Heart right ventricle (tissue), 16 donors: ENCODE measurements at regions not wholly inside any gene's neighbourhood (a gene's known extent, or its start where the extent isn't known, plus 50 kb on each side); places are given as distances from the start of the nearest gene placed in this dataset.

ENCODE experiments used
- ATAC-seq, 8 donors: fragments of 200-7000 bp; cut with Tn5 transposase; one replicate each; pipeline ENCODE4 v1.9.1; 2020; ENCODE audit warnings: mild to moderate bottlenecking in 8 of 8, moderate library complexity in 8 of 8, moderate number of reproducible peaks in 1 of 8
- DNase-seq, 2 donors: peaks; one replicate each; pipeline ENCODE4 v3.0.0-alpha.2; 2020
- H3K27ac ChIP-seq, 10 donors: fragments of 200-600 bp; sonication (generic) in 2 of 10; one replicate each; pipeline versions ENCODE4 v1.5.0 to v1.8.0; 2020 to 2022; ENCODE audit warnings: mild to moderate bottlenecking in 3 of 10
- H3K27me3 ChIP-seq, 7 donors: fragments of 200-600 bp; one replicate each; pipeline ENCODE4 v1.8.0; 2021 to 2022; ENCODE audit warnings: mild to moderate bottlenecking in 2 of 7
- H3K36me3 ChIP-seq, 9 donors: fragments of 200-600 bp; sonication (generic) in 1 of 9; one replicate each; pipeline versions ENCODE4 v1.5.0 to v1.8.0; 2020 to 2022; ENCODE audit warnings: mild to moderate bottlenecking in 2 of 9
- H3K4me1 ChIP-seq, 9 donors: fragments of 200-600 bp; sonication (generic) in 1 of 9; one replicate each; pipeline versions ENCODE4 v1.5.0 to v1.8.0; 2020 to 2022; ENCODE audit warnings: mild to moderate bottlenecking in 4 of 9
- H3K4me3 ChIP-seq, 10 donors: fragments of 200-600 bp; sonication (generic) in 2 of 10; one replicate each; pipeline versions ENCODE4 v1.5.0 to v1.8.0; 2020 to 2022; ENCODE audit warnings: mild to moderate bottlenecking in 7 of 10, moderate library complexity in 2 of 10
- H3K9me3 ChIP-seq, 11 donors: fragments of 200-600 bp in 10 of 11; sonication (generic) in 2 of 11; one replicate each; pipeline versions ENCODE4 v1.5.0 to v1.8.0; 2013 to 2022; ENCODE audit warnings: mild to moderate bottlenecking in 2 of 11, control low read depth in 1 of 11, moderate library complexity in 1 of 11
- WGBS, 2 donors: extraction: QIAGEN DNeasy Blood & Tissue Kit; methylation state at CpG; one replicate each; pipeline ENCODE4 v1.1.7; 2013; ENCODE audit warnings: inconsistent platforms in 1 of 2; 5-methylcytosine and 5-hydroxymethylcytosine counted together
- intact Hi-C, 10 donors: fragments of 100-400 bp; cut with DNase I; formaldehyde crosslinking; loops; one replicate each; pipeline versions ENCODE4 v1.11.1 to v1.14.2; 2022
- TF ChIP-seq, protein P1 (sequence below), 9 donors: fragments of 200-600 bp; sonication (generic) in 2 of 9; IDR thresholded peaks; one replicate each; pipeline versions ENCODE4 v1.5.0 to v1.8.0; 2021 to 2022; ENCODE audit warnings: antibody characterized with exemption in 9 of 9, mild to moderate bottlenecking in 5 of 9, moderate library complexity in 1 of 9
- donor health status: Arrhythmogenic right ventricular cardiomyopathy.
- donor health status: ischemic (EF 13 %, LVEDD 7.1; RV severe dilation, severe dysfunction).
- donor health status: healthy with polysubstance abuse.
- donor health status: DM: no; HTN: yes; CAD: no.
- donor health status: DM: no; HTN: no; CAD: no.
- donor health status: ischemic (EF 25% LVEDD 6.9; RV normal size, moderate dysfunction).
- donor health status: ischemic (EF 25% LVEDD 5.7; RV mildly dilated, moderate dysfunction).
- donor health status: healthy.
- donor health status: DM: yes; HTN: yes; CAD: no.
- donor health status: Ischemic cardiomyopathy.
- donor health status: ischemic (EF 35%, LVEDD 5.7; RV mildly dilated, moderate dysfunction).
- donor health status: nonischemic (EF 11% LVEDD 7.7; RV severe dilation, severe dysfunction).
- donor health status: DM: yes; HTN: yes; CAD: no.
- donor health status: PGD.
- donor health status: ischemic (EF 29% LVEDD 5.4; RV normal size, mild dysfunction).
- donor health status: nonischemic (EF 23%, LVEDD 6.1; RV moderate dilation, normal function).

DNA sequence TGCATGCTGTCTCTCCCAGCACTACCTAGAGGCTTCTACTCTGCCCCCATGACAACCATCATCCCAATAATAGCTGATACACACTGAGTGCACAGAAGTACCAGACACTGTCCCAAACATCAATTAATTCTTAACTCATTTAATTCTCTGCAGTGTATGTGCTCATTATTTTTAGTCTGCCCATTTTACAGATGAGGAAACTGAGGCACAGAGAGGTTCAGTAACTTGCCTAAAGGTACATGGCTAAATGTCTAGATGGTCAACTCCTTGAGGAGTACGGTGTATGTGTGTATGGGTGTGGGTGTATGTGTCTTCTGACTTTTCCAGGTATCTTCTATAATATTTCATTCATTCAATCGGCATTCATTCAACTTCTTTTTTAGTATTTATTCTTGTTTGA is 407.9 kb downstream of the SOX9 start:
- TF ChIP-seq, protein P1, sequence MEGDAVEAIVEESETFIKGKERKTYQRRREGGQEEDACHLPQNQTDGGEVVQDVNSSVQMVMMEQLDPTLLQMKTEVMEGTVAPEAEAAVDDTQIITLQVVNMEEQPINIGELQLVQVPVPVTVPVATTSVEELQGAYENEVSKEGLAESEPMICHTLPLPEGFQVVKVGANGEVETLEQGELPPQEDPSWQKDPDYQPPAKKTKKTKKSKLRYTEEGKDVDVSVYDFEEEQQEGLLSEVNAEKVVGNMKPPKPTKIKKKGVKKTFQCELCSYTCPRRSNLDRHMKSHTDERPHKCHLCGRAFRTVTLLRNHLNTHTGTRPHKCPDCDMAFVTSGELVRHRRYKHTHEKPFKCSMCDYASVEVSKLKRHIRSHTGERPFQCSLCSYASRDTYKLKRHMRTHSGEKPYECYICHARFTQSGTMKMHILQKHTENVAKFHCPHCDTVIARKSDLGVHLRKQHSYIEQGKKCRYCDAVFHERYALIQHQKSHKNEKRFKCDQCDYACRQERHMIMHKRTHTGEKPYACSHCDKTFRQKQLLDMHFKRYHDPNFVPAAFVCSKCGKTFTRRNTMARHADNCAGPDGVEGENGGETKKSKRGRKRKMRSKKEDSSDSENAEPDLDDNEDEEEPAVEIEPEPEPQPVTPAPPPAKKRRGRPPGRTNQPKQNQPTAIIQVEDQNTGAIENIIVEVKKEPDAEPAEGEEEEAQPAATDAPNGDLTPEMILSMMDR (IDR thresholded peaks at IDR 0.05), result no peak
- 96% methylated on average over 2 of the region's 2 CpGs for WGBS, 2 donors
- Histone ChIP-seq H3K4me3 (no peak overlapping the region), H3K27me3 (peaks cover 0 to 4% (median 0%) of the 10 kb centered on the region in 7 donors), H3K36me3 (no peaks in the 10 kb centered on the region), H3K27ac (no peak overlapping the region), H3K4me1 (no peaks in the 10 kb centered on the region), H3K9me3 (no peaks in the 10 kb centered on the region)
- DNase-seq, result no peak
- intact Hi-C loops, result no loop called here
- no peak for ATAC-seq

DNA sequence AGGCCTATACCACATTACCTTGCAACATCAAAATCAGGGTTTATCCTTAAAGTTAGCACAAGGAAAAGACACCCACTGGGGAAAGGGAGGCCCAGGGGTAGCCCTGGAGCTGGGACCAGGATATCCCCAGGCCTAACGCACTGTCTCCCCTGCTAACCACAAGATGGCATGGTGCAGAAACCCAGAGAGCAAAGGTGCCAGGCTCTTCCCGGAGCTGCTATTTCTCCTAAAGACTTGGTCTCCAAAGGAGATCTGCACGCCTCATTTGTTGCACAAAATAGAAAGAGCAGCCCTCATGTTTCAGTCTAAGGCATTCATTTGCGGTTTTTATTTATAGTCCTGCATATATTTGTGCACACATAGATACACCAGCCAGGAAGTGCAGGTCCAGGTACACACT is 408.6 kb downstream of the SOX9 start:
- Histone ChIP-seq H3K36me3 (no peaks in the 10 kb centered on the region), H3K27me3 (peaks cover 0 to 4% (median 0%) of the 10 kb centered on the region in 7 donors), H3K4me3 (no peak overlapping the region), H3K27ac (no peak overlapping the region), H3K9me3 (peaks cover 0 to 6% (median 0%) of the 10 kb centered on the region in 11 donors), H3K4me1 (no peaks in the 10 kb centered on the region)
- 78 to 81% methylated on average over 4 of the region's 4 CpGs for WGBS, 2 donors
- ATAC-seq, result no peak
- TF ChIP-seq, protein P1 (IDR thresholded peaks at IDR 0.05), result no peak
- DNase-seq, result no peak
- intact Hi-C loops, result no loop called here

DNA sequence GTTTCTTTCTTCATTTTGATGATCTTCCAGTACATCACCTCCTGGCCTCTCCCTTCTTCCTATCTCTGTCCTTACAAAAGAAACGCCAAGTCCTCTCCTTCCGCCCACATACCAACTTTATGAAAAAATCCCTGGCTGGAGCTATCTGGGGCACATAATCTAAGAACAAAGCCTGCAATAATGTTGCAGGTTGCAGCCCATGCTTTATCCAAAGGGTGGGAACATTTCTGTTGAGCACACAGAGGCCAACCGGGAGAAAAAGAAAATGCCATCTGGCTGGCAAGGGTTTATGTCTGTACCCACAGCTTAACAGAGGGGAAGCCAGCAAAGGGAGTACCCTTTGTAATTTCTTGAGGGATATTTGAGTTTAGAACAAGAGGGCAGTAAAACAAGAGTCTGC is 409.6 kb downstream of the SOX9 start:
- Histone ChIP-seq H3K36me3 (no peaks in the 10 kb centered on the region), H3K27ac (no peak overlapping the region), H3K4me1 (no peaks in the 10 kb centered on the region), H3K9me3 (peaks cover 0 to 7% (median 0%) of the 10 kb centered on the region in 11 donors), H3K4me3 (no peak overlapping the region), H3K27me3 (peaks cover 0 to 4% (median 0%) of the 10 kb centered on the region in 7 donors)
- ATAC-seq (no peak), DNase-seq (no peak)
- 75 to 76% methylated on average over 3 of the region's 3 CpGs for WGBS, 2 donors
- intact Hi-C loops, result loop anchor here in 5 of 10 donors (10.0 kb wide), 5 partner anchors 416 to 1766 kb away; no protein-coding TSS in a partner anchor
- TF ChIP-seq, protein P1 (IDR thresholded peaks at IDR 0.05), result no peak

DNA sequence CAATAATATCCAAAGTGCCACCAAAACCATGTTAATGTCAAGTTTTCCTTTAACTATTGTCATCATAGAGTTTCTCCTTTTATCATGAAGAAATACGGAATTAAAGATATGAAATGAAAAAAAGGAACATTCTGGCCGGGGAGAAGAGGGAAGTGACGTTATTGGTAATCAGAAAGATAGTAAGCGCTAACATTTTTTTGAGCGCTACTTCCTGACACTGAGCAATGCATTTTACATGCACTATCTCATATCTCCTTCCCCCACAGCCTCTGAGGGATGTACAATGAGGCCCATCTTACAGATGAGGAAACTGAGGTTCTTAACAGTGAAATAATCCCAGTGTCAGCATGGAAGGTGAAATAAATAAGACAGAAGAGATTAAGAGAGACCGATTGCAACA is 410.9 kb downstream of the SOX9 start:
- ATAC-seq, result no peak
- Histone ChIP-seq H3K36me3 (no peaks in the 10 kb centered on the region), H3K27me3 (peaks cover 0 to 10% (median 7%) of the 10 kb centered on the region in 7 donors), H3K9me3 (peaks cover 0 to 7% (median 0%) of the 10 kb centered on the region in 11 donors), H3K4me1 (no peaks in the 10 kb centered on the region), H3K4me3 (no peak overlapping the region), H3K27ac (no peak overlapping the region)
- TF ChIP-seq, protein P1 (IDR thresholded peaks at IDR 0.05), result no peak
- intact Hi-C loops, result loop anchor here in 5 of 10 donors (10.0 kb wide), 5 partner anchors 417 to 1767 kb away; no protein-coding TSS in a partner anchor
- DNase-seq, result no peak
- 55 to 66% methylated on average over 6 of the region's 6 CpGs for WGBS, 2 donors
